NCI-H82 treated with DMSO at 0.1 percent for 48 hours (cell line): ENCODE measurements at regions not wholly inside any gene's neighbourhood (a gene's known extent, or its start where the extent isn't known, plus 50 kb on each side); places are given as distances from the start of the nearest gene placed in this dataset.
A peak's percentile ranks its signal among the peaks of the same experiment; 100 is the strongest.
"Not testable (repeated sequence)": the region's sequence is repeated elsewhere in the genome, so short reads cannot be mapped to it uniquely, and the experiment has no call there.

Source experiments
- DNase-seq: peaks from one replicate; lab custom pipeline; 2025; ENCODE audit not compliant: unreplicated experiment; lab: John Stamatoyannopoulos, UW

- DNase-seq: no peak
Observed at GRCh38 chr4:27711041-27711440, 850.4 kb downstream of the STIM2 start.

- DNase-seq: no peak
Observed at GRCh38 chr4:27714073-27714472, 853.4 kb downstream of the STIM2 start.

- no peak for DNase-seq
Observed at GRCh38 chr4:27716693-27717430, 856.2 kb downstream of the STIM2 start.

- DNase-seq: no peak
Observed at GRCh38 chr4:27717431-27717755, 856.8 kb downstream of the STIM2 start.

- no peak for DNase-seq
Observed at GRCh38 chr4:27720010-27720766, 859.5 kb downstream of the STIM2 start.

- no peak for DNase-seq
Observed at GRCh38 chr4:27721193-27721592, 860.6 kb downstream of the STIM2 start.

GRCh38 chr4:27728892-27729291 lies 868.3 kb downstream of the STIM2 start:
- DNase-seq: no peak

- DNase-seq: no peak
Observed at GRCh38 chr4:27742816-27743215, 882.2 kb downstream of the STIM2 start.

- no peak for DNase-seq
Observed at GRCh38 chr4:27759611-27760575, 899.3 kb downstream of the STIM2 start.

GRCh38 chr4:27763830-27764525 lies 903.3 kb downstream of the STIM2 start:
- DNase-seq: peak; percentile 2

- DNase-seq: no peak
Observed at GRCh38 chr4:27764526-27764837, 903.8 kb downstream of the STIM2 start.

GRCh38 chr4:27770895-27771294 lies 910.3 kb downstream of the STIM2 start:
- no peak for DNase-seq

- DNase-seq: no peak
Observed at GRCh38 chr4:27775156-27775555, 914.5 kb downstream of the STIM2 start.

GRCh38 chr4:27779827-27780226 lies 919.2 kb downstream of the STIM2 start:
- no peak for DNase-seq

GRCh38 chr4:27787195-27787594 lies 926.6 kb downstream of the STIM2 start:
- DNase-seq: no peak

GRCh38 chr4:27789773-27790172 lies 929.1 kb downstream of the STIM2 start:
- no peak for DNase-seq

- DNase-seq: no peak
Observed at GRCh38 chr4:27790911-27791310, 930.3 kb downstream of the STIM2 start.

- no peak for DNase-seq
Observed at GRCh38 chr4:27791640-27792039, 931.0 kb downstream of the STIM2 start.

GRCh38 chr4:27807207-27807606 lies 946.6 kb downstream of the STIM2 start:
- no peak for DNase-seq

- no peak for DNase-seq
Observed at GRCh38 chr4:27811948-27812347, 951.3 kb downstream of the STIM2 start.

GRCh38 chr4:27813226-27813625 lies 952.6 kb downstream of the STIM2 start:
- not testable (repeated sequence) for DNase-seq
